AG09319 (cell line): ENCODE measurements at regions not wholly inside any gene's neighbourhood (a gene's known extent, or its start where the extent isn't known, plus 50 kb on each side); places are given as distances from the start of the nearest gene placed in this dataset.

Experiments used
- DNase-seq: peaks from one replicate; pipeline ENCODE4 v3.0.0-alpha.2; 2010; ENCODE audit warnings: low read depth; ENCODE audit errors: extremely low read depth
- TF ChIP-seq, protein P1 (sequence below): IDR thresholded peaks from 2 replicates; pipeline ENCODE4 v1.5.1; 2011; ENCODE audit warnings: low read depth, mild to moderate bottlenecking, inconsistent platforms, low read length, moderate library complexity

DNA sequence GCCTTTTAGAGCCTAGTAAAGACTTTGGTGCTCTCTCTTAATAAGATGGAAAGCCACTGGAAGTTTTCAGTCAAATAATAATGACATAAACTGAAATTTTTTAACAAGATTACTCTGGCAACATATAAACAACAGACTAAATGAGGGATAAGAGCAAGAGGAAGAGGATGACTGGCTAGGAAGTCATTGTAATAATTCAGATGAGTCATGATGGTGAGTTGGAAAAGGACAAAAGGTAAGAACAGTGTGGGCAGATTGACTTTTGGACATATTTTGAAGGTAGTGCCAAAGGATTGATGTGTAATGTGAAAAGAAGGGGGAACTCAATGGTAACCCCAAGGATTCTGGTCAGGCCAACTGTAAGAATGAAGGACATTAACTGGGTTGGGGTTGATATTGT lies 310.3 kb downstream of the NOL4 start:
- no peak for DNase-seq
- TF ChIP-seq, protein P1, sequence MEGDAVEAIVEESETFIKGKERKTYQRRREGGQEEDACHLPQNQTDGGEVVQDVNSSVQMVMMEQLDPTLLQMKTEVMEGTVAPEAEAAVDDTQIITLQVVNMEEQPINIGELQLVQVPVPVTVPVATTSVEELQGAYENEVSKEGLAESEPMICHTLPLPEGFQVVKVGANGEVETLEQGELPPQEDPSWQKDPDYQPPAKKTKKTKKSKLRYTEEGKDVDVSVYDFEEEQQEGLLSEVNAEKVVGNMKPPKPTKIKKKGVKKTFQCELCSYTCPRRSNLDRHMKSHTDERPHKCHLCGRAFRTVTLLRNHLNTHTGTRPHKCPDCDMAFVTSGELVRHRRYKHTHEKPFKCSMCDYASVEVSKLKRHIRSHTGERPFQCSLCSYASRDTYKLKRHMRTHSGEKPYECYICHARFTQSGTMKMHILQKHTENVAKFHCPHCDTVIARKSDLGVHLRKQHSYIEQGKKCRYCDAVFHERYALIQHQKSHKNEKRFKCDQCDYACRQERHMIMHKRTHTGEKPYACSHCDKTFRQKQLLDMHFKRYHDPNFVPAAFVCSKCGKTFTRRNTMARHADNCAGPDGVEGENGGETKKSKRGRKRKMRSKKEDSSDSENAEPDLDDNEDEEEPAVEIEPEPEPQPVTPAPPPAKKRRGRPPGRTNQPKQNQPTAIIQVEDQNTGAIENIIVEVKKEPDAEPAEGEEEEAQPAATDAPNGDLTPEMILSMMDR: no peak

DNA sequence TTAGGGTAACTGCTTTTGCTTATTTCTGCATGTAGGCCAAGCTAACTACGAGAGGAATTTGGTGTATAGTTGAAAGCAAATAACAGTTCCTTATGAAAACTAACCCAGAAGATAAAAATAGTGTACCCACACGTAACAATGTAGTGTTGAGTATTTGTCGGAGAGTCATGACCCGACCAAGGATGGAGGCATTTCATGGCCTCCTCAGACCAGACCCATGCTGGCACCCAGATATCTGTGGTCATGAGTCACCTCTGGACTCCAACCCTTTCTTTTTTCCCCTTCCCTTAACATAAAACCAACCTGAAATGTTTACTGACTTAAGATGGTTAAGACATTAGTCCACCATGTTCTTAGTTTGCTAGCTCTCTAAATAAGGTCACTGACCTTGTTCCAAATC lies 318.7 kb downstream of the NOL4 start:
- TF ChIP-seq, protein P1: no peak
- DNase-seq: no peak

DNA sequence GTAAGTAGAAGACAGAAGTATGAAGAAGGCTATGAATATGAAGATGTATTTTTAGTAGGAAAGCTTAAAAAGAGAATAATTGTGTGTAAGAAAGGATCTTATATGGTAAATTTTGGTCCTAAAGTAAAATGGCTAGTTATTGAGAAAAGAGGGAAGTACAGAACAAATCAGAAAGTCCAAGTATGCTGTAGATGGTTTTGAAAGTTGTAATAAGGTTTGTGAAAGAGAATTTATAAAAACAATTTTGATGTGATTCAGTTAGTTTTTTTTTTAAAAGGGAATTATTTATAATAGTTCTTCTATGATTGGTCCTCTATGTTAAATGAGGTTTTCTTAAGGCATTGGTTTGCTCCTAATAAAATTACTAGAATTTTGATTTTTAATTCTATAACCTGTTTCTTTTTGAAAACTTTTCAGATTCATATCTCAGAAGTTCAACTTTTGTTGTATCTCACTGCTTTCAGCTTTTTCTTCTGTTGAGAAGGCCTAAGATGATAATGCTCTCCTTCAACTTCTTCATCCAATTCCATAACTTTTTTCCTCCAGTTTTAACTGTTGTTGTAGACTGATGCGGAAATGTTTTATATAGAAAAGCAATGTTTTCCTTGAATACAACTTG lies 322.7 kb downstream of the NOL4 start:
- TF ChIP-seq, protein P1: no peak
- no peak for DNase-seq

DNA sequence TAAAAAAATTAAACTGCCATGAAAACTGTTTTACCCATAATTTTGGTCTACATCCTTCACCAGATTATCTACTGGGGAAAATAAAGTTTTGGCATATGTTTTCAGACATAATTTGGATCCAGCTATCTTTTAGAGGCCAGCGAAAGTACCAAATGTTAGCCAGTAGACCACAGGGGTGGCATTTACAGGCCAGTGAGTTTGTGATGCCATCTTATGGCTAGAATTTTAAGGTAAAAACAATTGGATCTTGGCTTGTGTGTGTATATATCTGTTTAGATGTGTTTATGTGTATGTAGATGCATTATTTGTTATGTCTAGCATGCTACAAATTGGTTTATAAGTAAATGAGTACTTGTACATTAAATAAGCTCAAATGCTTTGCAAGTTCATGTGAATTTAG lies 322.6 kb downstream of the ASXL3 start:
- no peak for DNase-seq
- TF ChIP-seq, protein P1: no peak

DNA sequence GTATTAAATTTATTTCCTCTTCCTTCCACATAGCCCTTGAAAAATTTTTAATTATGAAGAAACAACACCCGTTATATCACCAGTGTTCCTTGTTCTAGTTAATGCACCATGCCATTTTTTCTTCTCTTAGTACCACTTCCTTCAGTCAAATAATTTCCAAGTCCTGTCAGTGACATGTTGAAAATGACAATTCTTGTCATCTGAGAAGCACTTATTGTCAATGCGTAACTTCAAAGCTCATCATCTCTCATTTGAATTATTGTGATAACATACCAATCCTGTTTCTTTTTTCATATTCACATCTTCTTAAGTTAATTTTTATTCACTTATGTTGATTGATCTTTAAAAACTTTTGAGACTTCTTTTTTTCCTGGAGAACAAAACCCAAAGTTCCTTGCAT lies 320.4 kb downstream of the ASXL3 start:
- DNase-seq: no peak
- TF ChIP-seq, protein P1: no peak

- TF ChIP-seq, protein P1: no peak
- no peak for DNase-seq
Measured at GRCh38 chr18:33878213-33878612, 300.2 kb downstream of the ASXL3 start.

- TF ChIP-seq, protein P1: no peak
- DNase-seq: no peak
Measured at GRCh38 chr18:33875029-33875565, 297.1 kb downstream of the ASXL3 start.
